SK-N-MC (cell line): ENCODE measurements at regions not wholly inside any gene's neighbourhood (a gene's known extent, or its start where the extent isn't known, plus 50 kb on each side); places are given as distances from the start of the nearest gene placed in this dataset.
"Not testable (repeated sequence)": the region's sequence is repeated elsewhere in the genome, so short reads cannot be mapped to it uniquely, and the experiment has no call there.

Experiments
- DNase-seq: peaks from one replicate; pipeline ENCODE4 v3.0.0-alpha.2; 2011; ENCODE audit warnings: low read depth, low spot score
- H3K27ac ChIP-seq: fragments of 200-600 bp; sonication (generic); 2 replicates; pipeline ENCODE4 v1.5.1; 2016; ENCODE audit warnings: mixed run types
- H3K36me3 ChIP-seq: fragments of 200-600 bp; sonication (generic); 2 replicates; pipeline ENCODE4 v1.6.1; 2017; ENCODE audit warnings: antibody characterized with exemption, low read length, mixed read lengths; ENCODE audit not compliant: insufficient read depth
- H3K4me3 ChIP-seq: fragments of 200-600 bp; sonication (generic); 2 replicates; pipeline ENCODE4 v1.5.1; 2016
- H3K9ac ChIP-seq: fragments of 200-600 bp; sonication (generic); 2 replicates; pipeline ENCODE4 v1.8.0; 2017; ENCODE audit warnings: mixed run types, mixed read lengths; ENCODE audit not compliant: insufficient read length
- H3K9me3 ChIP-seq: fragments of 200-600 bp; sonication (generic); 2 replicates; pipeline ENCODE4 v1.6.1; 2017; ENCODE audit warnings: low read depth, mild to moderate bottlenecking, antibody characterized with exemption, low read length, moderate library complexity, mixed read lengths
- EZH2 ChIP-seq: fragments of 200-600 bp; sonication (generic); IDR thresholded peaks from one replicate; pipeline ENCODE4 v1.6.1; 2017; ENCODE audit warnings: antibody characterized with exemption
- FOXP2 ChIP-seq: optimal IDR thresholded peaks from 2 replicates; pipeline ENCODE3; 2011; ENCODE audit warnings: mild to moderate bottlenecking, moderate library complexity; ENCODE audit not compliant: insufficient read depth; ENCODE audit errors: extremely low read length, control extremely low read depth
- POLR2AphosphoS5 ChIP-seq: IDR thresholded peaks from 2 replicates; pipeline ENCODE4 v1.6.1; 2012; ENCODE audit warnings: mild to moderate bottlenecking, low read depth, low read length, borderline replicate concordance

GRCh38 chr6:8334113-8334512 is 101.2 kb downstream of the SLC35B3 start:
- Histone ChIP-seq H3K4me3 (no peak overlapping the region), H3K27ac (no peak overlapping the region)
- TF ChIP-seq FOXP2: no peak

DNA sequence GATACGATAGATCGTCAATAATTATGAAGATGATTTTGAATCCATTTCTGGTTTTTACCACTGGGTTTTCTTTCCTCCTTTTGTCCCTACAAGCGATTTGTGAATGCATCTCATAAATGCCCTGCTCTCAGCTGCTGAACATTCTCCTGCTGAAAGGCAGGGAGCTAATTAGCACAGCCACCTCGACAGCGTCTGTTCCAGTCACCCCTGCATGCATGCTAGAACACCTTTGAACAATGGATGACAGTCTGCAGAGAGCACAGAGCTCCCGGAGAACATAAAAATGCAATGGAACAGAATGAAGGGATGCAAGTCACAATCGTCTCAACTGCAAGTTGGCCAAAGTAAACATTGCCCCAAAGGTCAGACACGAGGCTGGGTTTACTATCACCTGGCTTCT is 105.8 kb downstream of the SLC35B3 start:
- Histone ChIP-seq H3K36me3 (no peaks in the 10 kb centered on the region), H3K9ac (no peak overlapping the region), H3K4me3 (no peak overlapping the region), H3K9me3 (no peaks in the 10 kb centered on the region), H3K27ac (0 out of 2 replicates have a peak overlapping the region, but pooled peaks have one; percentile 29)
- DNase-seq: no peak
- TF ChIP-seq FOXP2 (no peak), POLR2AphosphoS5 (no peak), EZH2 (no peak)

More at GRCh38 chr6:8334113-8334512, 101.2 kb downstream of the SLC35B3 start:
- no peaks in the 10 kb centered on the region for H3K9me3 ChIP-seq
- no peak overlapping the region for H3K9ac ChIP-seq
- no peaks in the 10 kb centered on the region for H3K36me3 ChIP-seq
- DNase-seq: no peak

GRCh38 chr6:8325743-8326142 is 109.6 kb downstream of the SLC35B3 start:
- no peak for DNase-seq
- Histone ChIP-seq H3K9me3 (no peaks in the 10 kb centered on the region), H3K9ac (no peak overlapping the region), H3K4me3 (no peak overlapping the region), H3K36me3 (no peaks in the 10 kb centered on the region), H3K27ac (peak overlapping the region; percentile 65)
- no peak for TF ChIP-seq EZH2
- TF ChIP-seq POLR2AphosphoS5: no peak
- TF ChIP-seq FOXP2: no peak

DNA sequence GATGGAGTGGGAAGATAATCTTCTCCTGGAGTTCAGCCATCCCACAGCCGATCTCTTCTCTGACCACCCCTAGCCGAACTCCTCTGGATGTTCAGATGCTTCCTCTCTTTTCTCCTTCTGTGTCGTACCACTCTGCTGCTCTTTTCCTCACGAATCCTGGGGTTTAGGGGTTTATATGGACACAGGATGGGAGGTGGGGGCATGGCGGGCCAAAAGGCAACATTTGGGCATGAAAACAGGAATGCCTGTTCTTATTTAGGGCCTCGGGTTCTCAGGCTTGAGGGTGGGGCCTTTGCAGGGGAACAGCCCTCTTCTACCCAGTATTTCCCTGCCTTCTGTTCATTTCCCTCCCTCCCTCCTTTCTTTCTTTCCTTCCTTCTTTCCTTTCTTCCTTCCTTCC is 112.7 kb downstream of the SLC35B3 start:
- Histone ChIP-seq H3K36me3 (no peaks in the 10 kb centered on the region), H3K27ac (peak overlapping the region; percentile 100), H3K9ac (peak overlapping the region; percentile 84), H3K9me3 (no peaks in the 10 kb centered on the region), H3K4me3 (peak overlapping the region; percentile 77)
- peak; percentile 79 for DNase-seq
- TF ChIP-seq POLR2AphosphoS5 (peak; percentile 56; the same call in 1 of the 2 replicates), FOXP2 (no peak)

DNA sequence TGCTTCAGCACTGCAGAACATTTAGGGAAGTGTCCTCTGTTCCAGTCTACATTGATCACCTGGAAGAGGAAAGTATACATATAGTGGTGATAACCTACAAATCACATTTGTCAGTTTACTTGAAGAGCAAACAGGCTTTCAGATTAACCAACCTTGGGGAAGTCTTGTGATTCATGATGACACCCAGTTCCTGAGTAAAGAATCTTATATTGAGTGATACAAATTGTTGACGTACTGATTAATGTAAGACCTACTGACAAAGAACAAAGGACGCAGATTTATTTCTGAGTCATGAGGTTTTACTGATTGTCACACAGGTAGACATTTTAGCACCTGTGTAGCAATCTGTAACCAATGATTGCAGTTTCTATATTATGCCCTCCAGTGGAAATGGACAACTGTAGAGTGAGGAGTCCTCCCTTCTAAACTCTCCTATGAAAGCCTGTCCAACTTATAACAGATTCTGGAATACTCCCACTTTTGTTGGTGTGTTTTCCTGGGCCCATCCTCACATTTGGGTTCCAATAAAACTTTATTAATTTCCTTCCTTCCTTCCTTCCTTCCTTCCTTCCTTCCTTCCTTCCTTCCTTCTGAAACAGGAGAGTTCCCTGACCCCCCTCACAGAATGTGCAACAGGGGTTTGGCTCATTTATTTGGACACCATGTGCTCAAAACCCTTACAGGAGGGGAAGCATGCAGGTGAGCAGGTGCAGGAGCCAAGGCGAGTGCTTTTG is 113.5 kb downstream of the SLC35B3 start:
- Histone ChIP-seq H3K9me3 (no peaks in the 10 kb centered on the region), H3K27ac (peak overlapping the region; percentile 100), H3K36me3 (no peaks in the 10 kb centered on the region), H3K4me3 (peak overlapping the region; percentile 77), H3K9ac (peak overlapping the region; percentile 84)
- TF ChIP-seq EZH2 (no peak), POLR2AphosphoS5 (peak; percentile 76), FOXP2 (no peak)
- peak; percentile 96 for DNase-seq

DNA sequence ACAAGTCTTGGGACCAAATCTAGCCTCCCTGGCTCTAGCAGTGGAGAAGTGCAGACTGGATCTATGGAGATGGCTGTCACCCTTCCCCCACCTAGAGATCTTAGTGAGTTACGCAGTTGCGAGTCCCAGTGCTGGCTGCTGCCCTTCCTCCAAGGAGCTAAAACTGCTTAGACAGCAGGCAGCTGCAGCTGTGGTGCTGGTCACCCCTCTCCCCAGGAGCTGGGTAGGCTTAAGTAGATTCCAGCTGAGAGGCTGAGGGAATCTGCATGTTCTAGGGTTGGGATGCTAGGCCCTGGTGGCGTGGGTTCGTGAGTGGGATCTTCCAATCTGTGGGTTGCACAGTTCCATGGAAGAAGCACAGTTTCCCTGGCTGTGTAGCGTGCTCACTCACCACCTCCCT is 120.2 kb downstream of the SLC35B3 start:
- no peak for DNase-seq
- H3K9ac ChIP-seq: no peak overlapping the region
- no peaks in the 10 kb centered on the region for H3K36me3 ChIP-seq
- no peak overlapping the region for H3K27ac ChIP-seq
- TF ChIP-seq EZH2: no peak
- no peak for TF ChIP-seq POLR2AphosphoS5
- no peak for TF ChIP-seq FOXP2
- no peak overlapping the region for H3K4me3 ChIP-seq
- H3K9me3 ChIP-seq: no peaks in the 10 kb centered on the region

DNA sequence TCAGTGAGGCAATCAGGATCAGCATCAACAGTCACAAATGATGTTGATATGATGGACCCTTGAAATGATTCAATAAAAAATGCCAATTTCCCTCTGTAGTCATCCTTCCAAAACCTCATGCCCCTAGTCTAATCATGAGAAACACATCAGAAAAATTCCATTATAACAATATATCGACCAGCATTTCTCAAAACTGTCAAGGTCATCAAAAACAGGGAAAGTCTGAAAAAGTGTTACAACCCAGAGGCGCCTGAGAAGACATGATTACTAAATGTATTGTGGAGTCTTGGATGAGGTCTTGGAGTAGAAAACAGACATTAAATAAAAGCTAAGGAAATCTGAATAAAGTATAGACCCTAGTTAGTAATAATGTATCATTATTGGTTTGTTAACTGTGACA is 133.8 kb downstream of the SLC35B3 start:
- TF ChIP-seq FOXP2 (no peak), EZH2 (no peak), POLR2AphosphoS5 (no peak)
- Histone ChIP-seq H3K27ac (no peak overlapping the region), H3K9me3 (no peaks in the 10 kb centered on the region), H3K9ac (no peak overlapping the region), H3K36me3 (no peaks in the 10 kb centered on the region), H3K4me3 (no peak overlapping the region)
- no peak for DNase-seq

DNA sequence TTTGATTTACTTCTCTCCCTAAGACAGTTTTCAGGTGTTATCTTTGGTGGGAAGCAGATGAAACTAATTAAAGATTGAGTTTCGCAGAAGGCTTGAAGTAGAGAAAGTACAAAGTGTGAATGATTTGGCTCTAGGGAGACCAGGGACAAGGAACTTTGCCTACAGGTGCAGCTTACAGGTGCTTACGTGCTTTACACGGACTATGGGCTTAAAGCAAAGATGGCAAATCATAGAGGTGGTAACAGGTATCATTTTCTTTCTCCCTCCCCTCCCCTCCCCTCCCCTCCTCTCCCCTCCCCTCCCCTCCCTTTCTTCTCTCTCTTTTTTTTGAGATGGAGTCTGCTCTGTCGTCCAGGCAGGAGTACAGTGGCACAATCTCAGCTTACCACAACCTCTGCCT is 136.3 kb downstream of the SLC35B3 start:
- no peaks in the 10 kb centered on the region for H3K9me3 ChIP-seq
- no peaks in the 10 kb centered on the region for H3K36me3 ChIP-seq
- DNase-seq: no peak
- no peak for TF ChIP-seq FOXP2
- no peak for TF ChIP-seq EZH2
- no peak for TF ChIP-seq POLR2AphosphoS5
- H3K4me3 ChIP-seq: no peak overlapping the region
- H3K27ac ChIP-seq: no peak overlapping the region
- no peak overlapping the region for H3K9ac ChIP-seq

DNA sequence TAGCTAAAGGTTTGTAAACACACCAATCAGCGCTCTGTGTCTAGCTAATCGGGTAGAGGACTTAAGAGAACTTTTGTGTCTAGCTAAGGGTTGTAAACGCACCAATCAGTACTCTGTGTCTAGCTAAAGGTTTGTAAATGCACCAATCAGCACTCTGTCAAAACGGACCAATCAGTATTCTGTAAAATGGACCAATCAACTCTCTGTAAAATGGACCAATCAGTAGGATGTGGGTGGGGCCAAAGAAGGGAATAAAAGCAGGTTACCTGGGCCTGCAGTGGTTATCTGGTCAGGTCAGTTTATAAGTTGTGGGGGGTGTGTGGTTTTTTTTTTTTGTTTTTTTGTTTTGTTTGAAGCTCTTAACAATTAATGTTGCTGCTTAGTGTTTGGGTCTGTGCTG is 152.4 kb downstream of the SLC35B3 start:
- H3K4me3 ChIP-seq, DNase-seq, H3K27ac ChIP-seq, H3K9me3 ChIP-seq, H3K9ac ChIP-seq, H3K36me3 ChIP-seq: not testable (repeated sequence)
